GM12873 (cell line): ENCODE measurements at regions not wholly inside any gene's neighbourhood (a gene's known extent, or its start where the extent isn't known, plus 50 kb on each side); places are given as distances from the start of the nearest gene placed in this dataset.

Experiments used
- CTCF ChIP-seq: IDR thresholded peaks from 2 replicates; pipeline ENCODE4 v1.5.1; 2012; ENCODE audit warnings: low read depth, mild to moderate bottlenecking, moderate library complexity, low read length, control low read depth; ENCODE audit not compliant: insufficient read depth; ENCODE audit errors: missing control alignments

GRCh38 chr18:46239998-46240397 lies 135.8 kb downstream of the HAUS1 start:
- no peak for TF ChIP-seq CTCF

- no peak for TF ChIP-seq CTCF
Measured at GRCh38 chr18:46242183-46242582, 138.0 kb downstream of the HAUS1 start.

- TF ChIP-seq CTCF, result no peak
Measured at GRCh38 chr18:46243095-46243494, 138.9 kb downstream of the HAUS1 start.

- TF ChIP-seq CTCF, result no peak
Measured at GRCh38 chr18:46243673-46244072, 139.5 kb downstream of the HAUS1 start.

- no peak for TF ChIP-seq CTCF
Measured at GRCh38 chr18:46246101-46246500, 141.9 kb downstream of the HAUS1 start.

GRCh38 chr18:46247942-46248341 lies 143.8 kb downstream of the HAUS1 start:
- TF ChIP-seq CTCF, result no peak

GRCh38 chr18:46250084-46250811 lies 146.1 kb downstream of the HAUS1 start:
- no peak for TF ChIP-seq CTCF
